NCI-H2227 treated with DMSO at 0.1 percent for 48 hours (cell line): ENCODE measurements at regions not wholly inside any gene's neighbourhood (a gene's known extent, or its start where the extent isn't known, plus 50 kb on each side); places are given as distances from the start of the nearest gene placed in this dataset.

Experiments used
- DNase-seq: peaks from one replicate; lab custom pipeline; 2025; lab: John Stamatoyannopoulos, UW

DNA sequence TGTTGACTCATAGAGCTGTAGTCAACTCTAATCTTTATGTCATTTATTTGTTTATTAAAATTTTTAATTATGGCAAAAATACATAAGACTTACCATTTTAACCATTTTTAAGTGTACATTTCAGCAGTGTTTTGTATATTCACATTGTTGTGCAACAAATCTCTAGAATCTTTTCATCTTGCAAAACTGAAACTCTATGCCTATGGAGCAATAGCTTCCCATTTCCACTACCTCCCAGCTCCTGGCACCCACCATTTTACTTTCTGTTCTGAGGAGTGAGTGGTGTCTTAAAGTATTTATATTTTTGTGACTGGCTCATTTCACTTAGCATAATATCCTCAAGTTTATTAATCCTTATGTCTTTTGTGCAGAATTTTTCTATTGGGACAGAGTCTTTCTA is 181.0 kb downstream of the GPAT3 start:
- DNase-seq: no peak

DNA sequence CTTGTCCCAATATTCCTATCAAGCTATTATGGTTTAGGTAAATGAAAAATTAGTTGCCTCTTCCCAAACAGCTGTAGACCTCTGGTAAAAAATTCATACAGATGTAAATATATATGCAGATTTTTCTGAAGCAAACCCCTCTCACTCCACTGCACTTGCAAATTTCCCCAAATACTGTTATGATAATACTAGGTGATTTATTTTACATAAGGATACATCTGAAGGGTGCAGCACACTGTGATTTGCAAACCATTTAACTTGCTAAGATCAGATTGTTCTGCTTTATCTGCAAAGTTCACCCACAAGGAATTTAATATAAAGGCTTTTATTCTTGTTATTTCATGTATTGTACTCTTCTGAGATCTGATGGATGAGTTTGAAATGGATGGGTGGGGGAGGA is 177.0 kb downstream of the GPAT3 start:
- no peak for DNase-seq

DNA sequence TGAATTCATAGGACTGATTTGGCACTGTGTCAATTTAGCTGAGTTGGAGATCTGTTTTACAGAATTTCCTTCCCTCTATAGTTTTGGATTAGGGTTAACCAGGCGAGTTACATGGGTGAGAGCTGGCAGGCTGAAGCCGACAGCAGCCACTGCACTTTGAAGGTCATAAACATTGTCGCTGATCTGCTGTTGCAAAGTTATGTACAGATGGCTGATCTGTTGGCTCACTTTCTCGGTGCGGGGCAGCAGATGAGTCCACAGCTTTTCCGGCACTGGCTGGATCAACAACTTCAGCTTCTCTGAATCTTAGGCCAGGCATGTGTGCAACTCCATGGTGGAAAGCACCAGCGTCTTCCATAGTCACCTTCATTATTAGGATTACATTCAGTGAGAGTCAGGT is 173.7 kb downstream of the GPAT3 start:
- DNase-seq: no peak

DNA sequence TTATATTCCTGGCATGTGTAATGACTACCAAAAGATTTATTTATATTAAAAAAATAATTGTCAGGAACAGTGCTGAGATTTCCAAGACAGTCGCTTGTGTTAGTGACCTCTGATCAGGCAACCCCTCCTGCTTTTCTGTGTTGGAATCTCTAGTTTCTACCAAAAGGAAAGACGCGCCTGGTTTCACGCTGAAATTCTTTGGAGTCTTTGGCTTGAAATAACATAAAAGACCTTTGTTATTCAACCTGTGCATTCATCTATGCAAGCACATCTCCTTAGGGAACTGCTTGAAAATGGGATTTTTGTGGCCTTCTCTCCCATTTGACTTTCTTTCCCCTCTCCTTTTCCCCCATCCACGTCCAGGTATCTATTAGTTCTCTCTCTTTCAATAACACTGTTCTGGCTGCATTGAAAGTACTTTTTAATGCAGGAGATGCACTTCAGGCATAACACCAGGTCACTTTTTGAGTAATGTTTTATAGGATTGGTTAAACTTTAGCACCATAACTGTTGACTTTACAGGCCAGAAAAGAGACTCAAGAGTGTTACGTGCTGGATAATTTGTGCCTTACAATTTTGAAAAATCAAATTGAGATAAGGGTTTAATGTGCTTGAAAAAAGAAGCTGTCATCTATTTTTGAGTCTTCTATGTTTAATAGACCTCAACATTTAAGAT is 172.7 kb downstream of the GPAT3 start:
- DNase-seq: no peak

DNA sequence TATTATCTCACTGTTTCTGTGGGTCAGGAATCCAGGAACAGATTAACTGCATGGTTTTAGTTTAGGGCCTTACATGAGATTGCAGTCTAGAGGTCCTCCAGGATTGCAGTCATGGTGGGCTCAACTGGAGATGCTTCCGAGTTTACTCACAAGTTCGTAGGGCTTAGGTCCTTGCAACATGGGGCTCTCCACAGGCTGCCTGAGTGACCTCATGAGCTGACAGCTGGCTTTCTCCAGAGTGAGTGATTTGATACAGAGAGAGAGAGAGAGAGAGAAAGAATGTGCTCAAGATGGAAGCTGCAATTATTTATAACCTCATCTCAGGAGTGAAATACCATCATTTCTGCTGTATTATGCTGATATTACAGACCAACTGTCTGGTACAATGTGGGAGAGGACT is 168.9 kb downstream of the GPAT3 start:
- DNase-seq: no peak

DNA sequence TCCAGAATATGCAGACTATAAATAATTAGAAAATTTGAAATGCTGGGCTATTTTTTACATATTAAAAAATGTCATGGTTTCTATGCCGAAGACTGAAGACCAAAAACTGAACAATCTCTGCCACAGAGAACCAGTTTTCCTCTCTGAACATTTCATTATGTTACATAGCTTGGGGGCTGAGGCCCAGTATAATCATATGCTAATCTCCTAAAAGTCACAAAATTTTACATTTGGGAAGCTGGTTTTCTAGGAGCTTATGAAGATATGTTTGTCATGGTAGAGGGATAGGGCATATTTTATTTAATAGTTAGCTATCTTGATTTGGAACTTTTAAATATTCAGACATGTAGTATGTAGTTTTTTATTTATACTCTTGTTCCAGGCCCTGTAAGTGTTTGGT is 167.8 kb downstream of the GPAT3 start:
- DNase-seq: no peak

DNA sequence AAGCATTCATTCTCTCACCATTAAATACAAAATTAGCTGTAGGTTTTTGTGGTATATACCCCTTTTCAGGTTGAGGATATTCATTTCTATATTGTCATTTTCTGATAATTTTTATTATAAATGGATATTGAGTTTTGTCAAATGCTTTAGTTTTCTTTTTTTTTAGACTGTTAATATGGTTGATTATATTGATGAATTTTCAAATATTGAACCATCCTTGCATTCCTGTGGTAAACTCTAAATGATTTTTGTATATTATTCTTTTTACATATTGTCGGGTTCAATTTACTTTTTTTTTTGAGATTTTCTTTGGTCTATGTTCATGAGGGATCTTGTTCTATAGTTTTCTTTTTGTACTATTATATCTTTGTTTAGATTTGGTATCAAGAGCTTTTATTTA is 165.1 kb downstream of the GPAT3 start:
- DNase-seq: no peak

DNA sequence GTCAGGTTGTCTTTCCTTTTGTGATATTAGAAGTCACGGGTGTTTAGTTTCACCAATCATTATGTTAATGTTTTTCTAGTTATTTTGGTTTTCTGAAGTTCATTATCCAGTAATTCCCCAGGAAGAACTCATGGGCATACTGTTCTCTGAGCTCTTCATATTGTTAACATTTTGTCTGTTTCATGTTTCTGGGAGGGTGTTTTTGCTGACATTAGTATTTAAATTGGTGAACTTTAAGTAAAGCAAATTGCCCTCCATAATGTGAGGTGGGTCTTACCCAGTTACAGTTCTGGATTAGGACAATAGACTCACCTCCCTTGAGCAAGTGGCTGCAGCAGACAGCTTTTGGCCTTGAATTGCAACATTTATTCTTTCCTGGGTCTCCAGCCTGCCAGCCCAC is 163.4 kb downstream of the GPAT3 start:
- no peak for DNase-seq

DNA sequence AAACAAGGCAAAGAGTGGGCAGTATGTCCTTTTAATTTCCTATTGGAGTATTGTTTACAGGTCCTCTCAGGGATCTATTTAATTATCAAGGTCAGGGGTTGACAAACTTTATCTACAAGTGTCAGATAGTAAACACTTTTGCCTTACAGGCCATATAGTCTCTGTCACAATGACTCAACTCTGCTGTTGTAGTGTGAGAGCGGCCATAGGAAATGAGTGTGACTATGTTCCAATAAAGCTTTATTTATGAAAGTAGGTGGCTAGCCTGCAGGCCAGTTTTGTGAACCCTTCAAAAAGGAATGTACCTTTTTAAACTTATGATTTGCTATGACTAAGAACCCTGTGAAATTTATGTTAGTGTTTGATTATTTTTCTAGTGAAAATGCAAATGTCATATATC is 156.1 kb downstream of the GPAT3 start:
- no peak for DNase-seq

DNA sequence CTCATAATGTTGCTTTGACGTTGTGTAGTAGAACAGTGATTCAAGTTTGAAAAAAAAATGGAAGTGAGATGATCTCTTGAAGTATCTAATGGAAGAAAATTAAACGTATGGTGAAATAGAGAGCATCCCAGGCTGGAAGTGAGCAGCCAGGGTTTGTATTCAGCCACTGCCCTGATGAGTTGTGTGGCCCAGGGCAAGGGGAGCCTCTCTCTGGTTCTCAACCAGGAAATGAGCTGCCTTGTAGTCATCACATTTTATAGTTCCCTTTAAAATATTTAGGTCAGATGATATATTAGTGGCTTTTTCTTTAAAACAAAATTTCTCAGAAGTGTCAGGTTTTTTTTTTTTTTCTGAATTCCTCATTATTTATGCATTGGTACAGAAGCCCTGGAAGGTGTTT is 150.3 kb downstream of the GPAT3 start:
- DNase-seq: no peak

DNA sequence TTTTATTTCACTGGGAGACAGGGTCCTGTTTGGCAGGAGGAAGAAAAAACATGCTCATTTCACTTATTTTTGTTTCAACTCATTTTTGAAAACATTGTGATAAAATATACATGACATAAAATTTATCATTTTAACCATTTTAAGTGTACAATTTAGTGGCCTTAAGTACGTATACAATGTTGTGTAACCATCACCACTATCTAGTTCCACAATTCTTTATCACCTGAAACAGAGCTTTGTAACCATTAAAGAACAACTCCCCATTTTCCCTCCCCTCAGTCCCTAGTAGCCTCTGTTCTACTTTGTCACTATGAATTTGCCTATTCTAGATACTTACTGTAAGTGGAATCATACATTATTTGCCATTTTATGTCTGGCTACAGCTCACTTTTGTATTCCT is 143.8 kb downstream of the GPAT3 start:
- no peak for DNase-seq

DNA sequence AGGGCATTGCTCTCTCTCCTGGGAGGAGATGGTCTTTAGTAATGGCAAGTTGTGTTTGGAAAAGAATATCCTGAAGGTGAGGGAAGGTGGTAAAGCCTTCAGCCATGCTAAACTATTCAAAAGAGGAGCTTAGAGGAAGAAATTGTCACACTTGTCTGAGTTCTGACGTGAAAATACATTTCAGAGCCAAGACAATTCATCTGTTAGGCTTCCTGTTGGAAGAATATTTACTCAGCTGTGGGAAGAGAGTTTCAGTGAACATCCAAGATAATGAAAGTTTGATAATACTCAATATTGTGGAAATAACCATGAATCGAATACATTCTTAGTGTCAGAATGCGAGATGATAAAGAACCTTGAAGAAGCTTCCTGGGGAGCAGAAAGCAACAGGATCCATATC is 143.3 kb downstream of the GPAT3 start:
- DNase-seq: no peak

DNA sequence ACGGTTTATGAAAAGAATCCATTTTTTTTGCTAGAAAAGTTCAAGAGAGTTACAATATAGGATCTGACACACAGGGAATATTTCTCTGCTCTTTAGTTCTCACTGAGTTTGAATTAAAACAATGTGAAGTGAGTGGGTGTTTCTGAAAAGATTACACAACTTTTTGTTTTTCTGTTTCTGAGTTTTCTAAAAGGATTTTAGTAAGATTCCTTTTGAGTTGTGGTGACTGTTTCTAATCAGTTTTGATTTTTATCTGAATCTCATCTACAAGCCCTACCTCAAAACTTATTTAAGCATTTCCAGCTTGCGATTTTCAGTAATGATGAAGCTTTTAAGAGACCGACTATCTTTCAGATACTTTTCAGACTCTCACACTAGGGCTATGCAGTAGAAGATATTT is 141.7 kb downstream of the GPAT3 start:
- DNase-seq: no peak

DNA sequence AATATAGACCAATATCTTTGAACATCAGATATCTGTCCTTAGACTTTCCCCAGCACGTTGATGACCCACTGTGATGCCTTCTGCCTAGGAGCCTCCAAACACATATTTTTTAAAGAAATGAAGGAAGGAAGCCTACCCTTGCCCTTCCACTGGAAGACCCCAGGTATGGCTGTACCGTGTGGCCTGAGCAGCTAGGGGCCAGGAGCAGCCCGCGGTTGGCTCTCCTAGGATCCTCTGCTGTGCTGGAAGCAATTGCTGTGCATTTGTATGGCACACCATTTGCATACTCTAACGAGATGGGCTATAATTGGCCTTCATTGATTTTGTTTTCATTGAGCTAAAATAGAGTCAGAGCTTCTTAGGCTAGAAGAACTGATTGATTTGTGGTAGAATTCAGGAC is 128.8 kb downstream of the GPAT3 start:
- no peak for DNase-seq

DNA sequence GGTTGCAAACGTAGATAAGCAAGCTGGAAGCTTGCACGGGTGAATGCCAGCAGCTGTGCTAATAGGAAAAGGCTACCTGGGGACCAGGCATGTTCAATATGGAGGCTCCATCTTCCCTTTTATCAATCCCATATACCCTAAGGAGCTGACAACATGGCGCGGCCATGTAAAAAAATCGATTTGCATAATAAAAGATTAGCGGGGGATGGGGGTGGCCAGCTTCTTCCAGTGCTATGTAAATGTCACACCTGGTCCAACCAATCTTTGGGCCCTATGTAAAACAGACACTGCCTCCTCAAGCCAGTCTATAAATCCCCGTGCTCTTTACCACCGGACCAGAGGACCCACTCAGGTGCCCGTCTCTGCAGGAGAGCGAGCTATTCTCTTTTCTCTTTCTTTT is 128.2 kb downstream of the GPAT3 start:
- DNase-seq: no peak

DNA sequence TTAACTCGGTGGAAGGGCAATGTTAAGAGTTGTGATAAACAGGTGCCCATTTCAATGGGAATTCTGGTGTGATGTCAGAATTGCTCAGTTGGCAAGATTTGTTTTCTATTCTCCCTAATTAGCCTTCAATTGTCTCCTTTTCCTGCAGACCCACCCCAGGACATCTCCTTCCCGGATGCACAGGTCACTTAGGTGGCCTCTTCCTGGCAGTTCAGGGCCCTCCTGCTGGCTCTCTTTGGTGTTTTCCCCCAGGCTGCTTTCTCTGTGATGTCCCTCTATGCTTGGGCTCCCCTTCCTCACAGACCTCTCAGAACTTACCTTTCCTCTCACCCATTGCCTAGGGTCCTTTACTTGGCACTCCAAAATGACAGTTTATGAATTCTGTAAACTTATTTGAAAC is 126.3 kb downstream of the GPAT3 start:
- DNase-seq: no peak

DNA sequence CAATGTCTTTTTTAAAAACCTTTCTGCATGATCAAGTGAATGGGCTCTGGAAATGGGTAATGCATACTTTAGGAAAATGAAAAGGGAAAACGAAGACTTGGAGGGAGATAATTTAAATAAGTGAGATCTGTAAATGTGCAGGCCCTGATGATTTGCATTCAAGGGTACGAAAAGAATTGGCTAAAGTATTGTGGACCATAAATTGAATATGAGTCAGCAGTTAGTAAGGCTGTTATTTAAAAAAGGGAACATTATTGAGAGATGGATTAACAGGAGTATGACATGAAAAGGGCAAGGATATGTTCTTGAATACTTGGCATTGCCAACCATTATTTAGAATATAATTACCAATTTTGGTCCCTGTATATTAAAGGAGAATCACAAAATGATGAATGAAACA is 125.5 kb downstream of the GPAT3 start:
- no peak for DNase-seq

DNA sequence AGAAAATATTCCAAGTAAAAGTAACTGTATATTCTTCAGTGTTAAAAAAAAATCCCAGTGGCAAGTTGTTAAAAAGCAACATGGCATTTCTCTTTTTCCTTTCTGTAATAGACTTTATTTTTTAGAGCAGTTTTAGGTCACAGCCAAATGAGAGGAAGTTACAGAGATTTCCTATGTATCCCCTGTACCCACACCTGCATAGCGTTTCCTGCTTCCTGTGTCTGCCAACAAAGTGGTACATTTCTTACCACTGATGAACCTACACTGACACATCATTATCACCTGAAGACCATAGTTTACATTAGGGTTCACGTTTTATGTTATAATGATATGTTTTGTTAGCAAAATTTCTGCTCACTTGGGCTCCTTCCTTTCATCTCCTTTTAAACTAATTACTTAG is 124.7 kb downstream of the GPAT3 start:
- no peak for DNase-seq

DNA sequence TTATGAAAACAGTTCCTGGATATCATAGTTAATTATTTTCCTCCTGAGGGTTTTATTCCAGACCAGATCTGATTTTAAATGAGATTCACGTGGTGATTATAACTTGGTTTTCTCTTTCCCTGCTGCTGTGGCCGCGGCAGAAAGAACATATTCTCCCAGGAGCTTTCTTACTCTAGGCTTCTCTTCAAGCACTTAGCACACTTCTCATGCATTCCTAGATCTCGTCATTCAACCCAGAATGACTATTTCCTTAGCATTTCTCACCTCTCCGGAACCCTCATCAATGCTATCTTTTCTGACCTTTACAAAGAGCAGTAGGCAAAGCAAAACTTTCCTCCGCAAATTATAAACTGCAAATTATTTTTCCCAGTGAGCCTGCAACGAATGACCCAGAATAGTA is 122.9 kb downstream of the GPAT3 start:
- DNase-seq: no peak

DNA sequence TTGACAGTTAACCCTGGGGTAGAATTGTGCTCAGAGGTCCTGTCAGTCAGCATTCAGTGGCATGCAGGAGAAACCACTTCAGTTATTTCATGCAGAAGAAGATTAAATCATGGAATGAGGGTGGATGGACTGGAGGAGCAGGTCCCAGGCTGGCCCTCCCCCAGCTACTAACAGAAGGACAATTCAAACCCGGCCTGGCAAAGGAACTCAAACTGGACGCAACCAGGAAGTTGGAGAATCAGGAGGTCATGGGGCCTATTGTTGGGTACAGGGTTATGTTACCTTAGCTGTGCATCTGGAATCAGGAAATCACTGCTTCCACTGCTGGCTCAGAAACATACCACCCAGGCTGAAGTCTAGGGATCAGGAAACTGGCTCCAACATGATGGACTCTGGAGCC is 121.4 kb downstream of the GPAT3 start:
- no peak for DNase-seq
